GM21447 (cell line): ENCODE measurements at regions not wholly inside any gene's neighbourhood (a gene's known extent, or its start where the extent isn't known, plus 50 kb on each side); places are given as distances from the start of the nearest gene placed in this dataset.

ENCODE experiments used
- ATAC-seq: cut with Tn5 transposase; IDR thresholded peaks from one replicate; pipeline ENCODE4 v1.9.1; 2021; ENCODE audit not compliant: unreplicated experiment

DNA sequence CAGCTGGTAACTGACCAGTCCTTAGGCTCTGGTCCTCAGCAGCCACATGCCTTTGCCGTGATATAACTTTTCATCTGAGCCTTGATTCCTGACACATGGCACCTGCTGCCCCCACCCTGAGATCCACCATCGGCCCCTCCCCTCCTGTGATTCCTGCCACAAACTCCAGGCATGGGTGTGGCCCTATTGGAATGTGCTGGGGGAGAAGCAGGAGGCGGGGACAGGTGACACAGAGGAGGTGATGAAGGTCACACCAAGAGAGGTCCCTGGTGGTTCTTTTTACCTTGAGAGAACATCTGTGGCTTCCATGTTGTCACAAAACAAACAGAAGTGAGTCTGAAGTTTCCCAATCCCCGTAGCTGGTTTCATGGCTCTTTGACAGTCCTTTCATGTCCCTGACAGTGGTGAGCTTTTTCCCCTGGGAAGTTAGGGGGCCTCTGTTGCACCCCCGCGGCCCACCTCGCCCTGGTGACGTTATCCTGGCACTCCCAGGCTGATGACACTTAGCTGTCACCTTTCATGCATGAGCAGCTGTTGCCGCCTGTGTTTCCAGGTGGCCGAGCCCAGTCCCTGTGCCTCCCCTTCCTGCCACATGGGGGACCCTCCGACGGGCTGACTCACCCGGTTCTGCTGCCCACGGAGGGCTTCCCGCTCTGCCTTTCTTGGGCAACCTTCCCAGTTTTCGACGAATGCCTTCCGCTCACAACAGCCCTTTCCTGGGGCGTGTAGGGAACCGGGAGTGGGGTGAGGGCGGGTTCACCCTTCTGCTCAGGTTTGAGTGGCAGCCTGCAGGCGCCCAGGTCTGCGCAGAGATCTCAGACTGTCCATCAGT, 66.3 kb upstream of the GLI2 start:
- no peak for ATAC-seq

DNA sequence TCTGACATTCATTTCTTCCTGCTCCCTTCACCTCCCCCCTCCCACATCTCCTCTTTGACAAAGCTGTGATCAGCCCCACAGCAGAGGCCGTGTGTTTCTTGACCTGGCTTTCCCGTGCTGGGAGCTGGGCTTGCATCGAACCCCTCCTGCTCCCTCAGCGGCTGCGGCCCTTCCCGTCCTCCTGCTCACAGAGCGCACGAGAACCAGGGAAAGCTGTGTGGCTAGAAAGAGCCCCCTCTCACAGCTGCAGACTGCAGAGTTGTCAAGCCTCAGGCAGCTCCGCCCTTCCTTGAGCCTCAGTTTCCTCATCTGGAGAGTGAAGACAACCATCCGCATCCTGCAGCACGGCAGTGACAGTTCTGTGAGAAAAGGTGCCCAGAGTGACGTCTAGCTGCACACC, 65.7 kb upstream of the GLI2 start:
- ATAC-seq = no peak

DNA sequence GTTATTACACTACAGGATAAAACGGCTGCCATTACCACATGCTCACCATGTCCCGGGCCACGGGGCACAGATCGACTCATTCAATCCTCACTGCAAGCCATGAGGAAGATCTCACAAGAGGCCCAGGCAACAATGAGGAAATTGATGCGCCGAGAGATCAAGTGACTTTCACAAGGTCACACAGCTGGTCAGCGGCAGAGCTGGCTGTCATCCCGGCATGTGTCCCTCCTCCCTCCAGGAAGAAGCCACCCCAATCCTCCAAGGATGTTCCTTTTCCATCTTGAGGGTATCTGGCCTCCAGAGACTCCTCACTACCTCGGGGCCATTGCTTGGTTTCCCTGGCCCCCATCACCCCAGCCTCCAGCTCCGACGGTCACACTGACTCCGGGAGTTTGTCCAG, 65.3 kb upstream of the GLI2 start:
- no peak for ATAC-seq

DNA sequence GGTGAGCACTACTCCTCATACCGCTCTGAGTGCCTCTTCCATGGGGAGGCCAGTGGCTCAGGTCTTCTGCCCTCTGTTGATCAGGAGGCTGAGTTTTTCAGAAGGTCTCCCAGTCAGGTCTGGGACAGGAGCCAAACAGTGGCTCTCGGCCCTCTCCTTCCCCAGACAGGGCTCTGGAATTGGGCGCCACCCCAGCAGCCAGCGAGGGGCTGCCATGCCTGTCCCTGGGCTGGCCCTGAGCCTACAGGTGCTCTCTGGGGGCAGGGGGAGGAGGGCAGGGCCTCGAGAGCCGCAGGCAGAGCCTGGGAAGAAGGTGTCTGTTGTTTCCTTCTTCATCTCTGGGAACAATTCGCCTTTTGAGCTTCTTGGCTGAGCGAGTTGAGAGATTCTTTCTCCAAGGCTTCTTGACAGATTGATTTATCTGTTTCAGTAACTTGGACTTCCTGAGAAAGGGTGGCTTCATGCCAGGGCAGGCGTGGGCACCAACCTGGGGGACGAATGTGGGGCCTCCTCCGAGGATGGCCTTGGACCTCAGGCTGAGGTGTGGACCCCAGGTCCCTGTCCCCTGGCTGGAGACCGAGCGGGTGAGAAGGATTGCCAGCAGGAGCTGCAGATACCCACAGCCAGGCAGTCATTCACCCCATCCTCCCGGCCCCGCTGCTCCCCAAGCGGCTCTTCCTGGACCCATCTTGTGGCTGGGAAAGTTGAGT, 64.7 kb upstream of the GLI2 start:
- ATAC-seq = no peak

DNA sequence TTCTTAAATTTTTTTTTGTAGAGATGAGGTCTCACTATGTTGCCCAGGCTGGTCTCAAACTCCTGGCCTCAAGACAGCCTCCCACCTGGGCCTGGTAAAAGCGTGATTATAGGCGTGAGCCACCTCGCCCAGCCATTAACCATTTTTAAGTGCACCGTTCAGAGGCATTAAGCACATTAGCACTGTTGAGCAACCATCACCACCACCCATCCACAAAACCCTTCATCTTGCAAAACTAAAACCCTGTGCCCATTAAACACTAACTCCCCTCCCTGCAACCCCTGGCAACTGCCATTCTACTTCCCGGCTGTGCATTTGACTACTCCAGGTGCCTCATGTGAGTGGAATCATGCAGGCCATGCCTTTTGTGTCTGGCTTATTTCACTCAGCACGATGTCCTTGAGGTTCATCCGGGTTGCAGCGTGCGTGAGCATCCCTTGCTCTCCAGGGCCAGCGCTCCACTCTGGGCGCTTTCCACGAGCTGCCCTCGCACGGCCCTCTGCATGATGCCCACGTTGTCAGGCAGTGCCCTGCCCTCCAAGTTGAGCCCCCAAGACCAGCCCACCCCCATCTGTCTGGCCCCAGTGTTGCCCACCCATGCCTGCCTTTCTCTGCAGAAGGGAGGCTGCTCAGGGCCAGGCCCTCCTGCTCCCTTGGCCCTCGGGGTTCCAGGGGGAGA, 63.0 kb upstream of the GLI2 start:
- ATAC-seq = no peak

DNA sequence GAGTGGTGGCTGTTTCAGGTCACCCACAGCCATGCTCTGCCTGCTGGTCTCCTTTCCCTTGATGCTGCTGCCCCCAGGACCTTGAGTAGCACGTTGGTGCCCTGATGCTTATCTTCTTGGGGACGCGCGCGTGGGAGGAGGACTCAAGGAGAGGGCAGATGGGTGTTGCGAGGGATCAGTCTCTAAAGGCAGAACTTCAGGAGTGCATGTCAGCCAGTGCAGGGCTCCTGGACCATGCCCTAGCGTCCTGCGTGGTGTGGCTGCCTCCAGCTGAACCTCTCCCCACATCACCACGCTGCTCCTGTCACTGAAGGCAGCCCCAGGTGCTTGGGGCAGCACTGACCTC, 62.5 kb upstream of the GLI2 start:
- no peak for ATAC-seq

DNA sequence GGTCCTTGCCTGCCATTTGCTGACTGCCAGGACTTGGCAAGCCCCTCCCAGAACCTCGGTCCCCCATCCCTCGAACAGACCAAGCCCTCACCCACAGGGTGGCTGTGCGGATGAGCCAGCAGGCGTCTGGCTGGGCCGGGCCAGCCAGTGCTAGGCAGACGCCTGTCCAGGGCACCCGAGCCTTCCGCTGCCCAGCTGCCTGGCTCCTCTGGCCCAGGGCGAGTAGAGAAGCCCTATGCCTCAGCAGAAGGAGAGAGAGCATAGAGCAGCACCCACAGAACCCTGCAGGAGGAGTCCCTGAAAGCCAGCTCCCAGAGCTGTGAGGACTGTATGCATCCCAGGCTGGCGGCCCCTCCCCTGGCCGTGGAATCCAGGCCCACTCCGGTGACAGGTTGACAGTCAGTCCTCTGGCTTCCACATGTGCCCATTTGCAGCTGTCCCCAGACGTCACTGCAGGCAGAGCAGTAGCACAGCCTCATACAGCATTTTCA, 62.1 kb upstream of the GLI2 start:
- no peak for ATAC-seq

DNA sequence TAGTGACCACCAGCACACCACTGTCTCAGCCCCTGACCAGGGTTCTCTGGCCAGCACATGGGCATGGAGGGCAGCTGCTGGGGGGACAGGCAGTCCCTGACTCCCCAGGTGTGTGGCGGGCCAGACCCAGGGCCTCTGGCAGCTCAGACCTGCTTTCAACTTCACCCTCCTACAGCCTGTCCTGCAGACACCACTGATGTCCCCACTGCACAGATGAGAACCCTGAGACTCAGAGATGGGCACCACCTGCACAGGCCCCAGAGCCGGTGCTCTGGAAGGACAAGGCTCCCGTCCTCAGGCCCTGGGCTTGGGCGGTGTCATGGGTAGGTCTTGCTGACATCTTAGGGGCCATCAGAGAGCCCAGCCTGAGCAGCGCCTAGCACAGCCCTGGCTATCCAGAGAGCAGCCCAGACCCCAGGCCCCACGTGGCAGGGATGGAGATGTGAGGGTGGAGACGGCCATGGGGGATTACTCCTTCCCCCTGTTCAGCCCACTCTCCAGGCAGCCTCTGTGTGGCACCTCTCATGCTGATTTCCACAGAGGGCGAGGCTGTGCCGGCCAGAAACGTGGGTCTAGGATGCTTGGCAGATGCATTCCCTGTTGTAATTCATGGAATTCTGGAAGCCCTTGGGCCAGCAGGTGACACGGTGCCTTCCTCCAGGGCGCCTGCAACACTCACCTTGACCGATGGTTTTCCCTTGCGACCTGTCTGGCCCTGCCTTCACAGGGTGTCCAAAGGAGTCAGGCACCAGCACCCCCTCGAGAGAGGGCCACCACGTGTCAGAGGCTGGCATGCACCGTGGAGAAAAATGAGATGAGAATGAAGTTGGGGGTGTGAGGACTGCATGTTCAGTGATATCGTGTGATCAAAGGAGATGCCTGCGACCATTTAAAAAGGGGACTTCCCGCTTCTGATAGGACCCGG, 61.2 kb upstream of the GLI2 start:
- ATAC-seq = no peak

DNA sequence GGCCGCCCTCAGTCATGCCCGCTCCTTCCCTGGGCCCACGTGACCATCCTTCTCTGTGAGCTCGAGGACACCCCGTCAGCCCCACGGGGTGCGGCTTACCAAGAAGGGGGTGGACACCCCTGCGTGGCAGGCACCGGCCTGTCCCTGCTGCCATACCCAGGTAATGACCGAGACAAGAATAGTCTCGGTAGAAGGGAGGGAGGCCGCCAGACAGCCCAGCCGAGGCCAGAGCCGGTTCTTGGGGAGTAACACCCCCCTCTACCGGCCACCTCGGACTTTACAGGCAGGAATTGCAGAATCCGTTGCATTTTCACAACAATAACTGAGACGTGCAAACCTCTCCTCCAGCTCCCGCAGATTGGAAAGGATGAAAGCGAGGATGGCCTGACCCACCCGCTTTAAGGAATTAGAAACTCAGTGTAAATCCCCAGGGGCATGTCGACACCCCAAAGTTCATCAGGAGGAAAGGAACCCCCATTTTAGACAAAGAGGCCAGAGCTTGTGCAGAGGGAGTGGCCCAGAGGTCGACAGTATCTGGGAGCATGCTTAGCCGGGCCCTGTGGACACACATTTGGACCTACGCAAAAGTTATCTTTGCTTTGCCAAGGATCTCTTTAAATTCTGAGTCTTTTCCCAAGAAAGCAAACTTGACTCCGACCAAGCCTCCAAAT, 60.1 kb upstream of the GLI2 start:
- ATAC-seq = no peak

DNA sequence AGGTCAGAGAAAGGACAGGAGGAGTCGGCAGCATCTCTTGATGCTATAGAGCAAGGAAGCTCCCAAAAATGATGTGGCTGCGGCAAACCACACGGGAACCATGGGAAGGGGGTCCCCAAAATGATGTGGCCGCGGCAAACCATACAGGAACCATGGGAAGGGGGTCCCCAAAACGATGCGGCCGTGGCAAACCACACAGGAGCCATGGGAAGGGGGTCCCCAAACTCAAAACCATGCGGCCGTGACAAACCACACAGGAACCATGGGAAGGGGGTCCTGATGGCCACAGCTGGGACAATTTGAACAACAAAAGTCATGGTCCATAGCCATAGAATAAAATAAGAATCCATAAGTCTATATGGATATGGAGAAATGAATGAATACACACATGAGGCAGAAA, 58.4 kb upstream of the GLI2 start:
- ATAC-seq = no peak

DNA sequence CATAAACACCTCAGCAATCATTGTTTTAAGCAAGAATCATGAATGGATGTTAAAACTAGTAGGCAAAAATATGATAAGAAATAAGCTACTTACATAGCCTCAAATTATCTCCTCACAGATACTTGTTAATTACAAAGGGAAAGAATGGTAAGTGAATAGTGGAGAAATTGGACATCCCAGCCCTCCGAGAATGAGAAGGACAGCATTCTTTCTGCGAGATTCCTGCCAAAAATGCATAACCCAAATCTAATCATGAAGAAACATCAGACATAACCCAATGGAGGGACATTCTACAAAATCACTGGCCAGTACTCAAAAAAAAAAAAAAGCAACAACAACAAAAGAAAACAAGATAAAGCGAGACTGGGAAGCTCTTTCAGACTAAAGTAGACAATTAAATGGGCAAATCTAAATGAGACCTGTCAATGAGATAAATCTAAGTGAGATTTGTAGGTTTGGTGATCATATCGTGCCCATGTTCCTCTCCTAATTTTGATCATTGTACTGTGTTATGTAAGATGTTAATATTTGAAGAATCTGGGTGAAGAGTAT, 57.9 kb upstream of the GLI2 start:
- no peak for ATAC-seq

DNA sequence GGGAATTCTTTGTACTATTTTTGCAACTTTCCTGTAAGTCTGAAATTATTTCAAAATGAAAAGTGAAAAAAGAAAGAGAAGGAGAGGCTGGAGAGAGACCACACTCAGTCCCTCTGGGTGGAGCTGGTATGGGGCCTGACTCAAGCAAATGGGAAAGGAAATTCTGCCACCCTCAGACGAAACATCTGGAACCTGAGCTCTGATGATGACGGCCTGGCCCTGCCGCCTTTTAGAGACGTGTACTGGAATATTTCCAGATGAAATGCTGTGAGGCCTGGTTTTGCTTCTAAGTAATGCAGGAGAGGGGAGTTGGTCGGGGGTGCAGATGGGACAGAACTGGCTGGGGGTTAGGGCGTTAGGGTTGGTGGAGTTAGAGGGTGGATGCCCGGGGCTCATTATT, 57.4 kb upstream of the GLI2 start:
- ATAC-seq = no peak

DNA sequence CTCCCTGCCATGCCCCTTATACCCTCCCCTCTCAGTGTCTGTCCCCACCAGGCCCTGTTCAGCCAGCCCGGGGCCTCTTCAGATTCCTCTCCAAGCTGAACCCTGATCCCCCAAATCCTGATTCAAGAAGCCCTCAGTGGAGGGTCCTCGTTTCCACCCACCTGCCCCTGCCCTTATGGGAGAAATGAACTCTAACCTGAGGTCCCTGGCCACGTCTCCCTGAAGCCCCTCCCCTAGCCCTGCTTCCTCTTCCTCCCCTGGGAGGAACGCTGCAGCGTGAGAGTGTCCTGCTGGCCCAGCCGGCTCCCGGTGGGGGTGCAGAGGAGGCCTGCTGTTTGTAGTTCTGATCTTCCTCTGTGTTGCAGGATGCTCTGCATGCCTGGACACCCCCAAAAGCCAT, 56.7 kb upstream of the GLI2 start:
- no peak for ATAC-seq

DNA sequence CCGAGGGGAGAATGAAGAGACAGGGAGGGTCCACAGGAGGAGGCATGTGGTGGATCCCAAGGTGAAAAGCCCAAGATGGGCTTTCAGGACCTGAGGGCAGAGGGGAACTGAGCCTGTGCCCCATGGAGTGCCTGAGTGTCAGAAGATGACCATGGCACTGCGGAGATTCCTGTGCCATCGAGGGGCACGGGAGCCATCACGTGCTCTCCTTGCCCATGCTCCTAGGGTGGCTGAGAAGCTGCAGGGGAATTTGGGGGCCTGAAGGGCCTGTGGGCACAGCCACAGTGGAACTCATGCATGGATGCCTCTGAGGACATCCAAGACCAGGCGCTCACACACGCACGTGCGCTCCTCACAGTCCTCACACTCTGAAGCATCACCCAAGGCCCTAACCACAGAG, 56.1 kb upstream of the GLI2 start:
- ATAC-seq = no peak

DNA sequence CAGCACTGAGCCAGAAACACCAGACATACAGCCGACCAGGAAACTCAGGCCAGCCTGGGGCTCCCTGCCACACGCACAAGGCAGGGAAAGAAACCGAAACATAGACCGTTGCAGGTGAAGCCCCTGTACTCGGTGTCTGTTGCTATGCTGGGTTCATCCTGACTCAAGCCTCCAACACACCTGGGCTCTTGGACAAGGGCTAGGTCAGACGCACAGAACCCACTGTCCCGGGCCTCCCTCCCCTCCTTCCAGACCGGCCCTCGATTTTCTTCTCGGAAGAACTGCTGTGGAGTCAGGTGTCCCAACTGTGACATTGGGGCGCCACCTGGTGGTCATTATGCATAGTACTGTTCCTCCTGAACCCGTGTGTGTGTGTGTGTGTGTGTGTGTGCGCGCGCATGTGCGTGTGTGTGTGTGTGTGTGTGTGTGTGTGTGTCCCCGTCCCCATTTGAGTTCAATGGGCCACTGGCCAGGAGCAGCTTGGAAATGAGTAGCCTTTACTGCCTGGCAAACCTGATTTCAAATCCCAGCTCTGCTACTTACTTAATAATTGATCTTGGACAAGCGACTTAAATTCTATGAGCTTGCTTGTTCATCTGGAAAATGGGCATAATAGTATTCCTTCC, 55.4 kb upstream of the GLI2 start:
- ATAC-seq = peak; percentile 77

DNA sequence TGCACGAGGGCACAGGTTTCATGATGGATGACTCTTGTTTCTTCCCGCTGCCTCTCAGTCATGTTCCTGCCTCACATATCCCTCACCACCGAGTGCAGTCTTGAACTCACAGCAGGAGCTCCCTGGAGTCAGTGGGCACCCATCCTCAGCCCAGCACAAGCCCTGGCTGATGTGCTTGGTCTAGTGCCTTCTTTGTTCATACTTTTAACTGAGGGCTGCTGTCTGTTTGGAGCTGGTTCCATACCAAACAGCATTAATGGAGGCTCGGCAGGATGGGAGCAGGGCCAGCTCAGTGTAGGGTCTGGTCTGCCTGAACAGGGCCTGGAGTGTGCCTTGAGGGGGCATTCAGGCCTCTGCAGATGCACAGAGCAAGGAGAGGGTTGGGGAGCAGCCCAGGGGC, 54.5 kb upstream of the GLI2 start:
- ATAC-seq = no peak

DNA sequence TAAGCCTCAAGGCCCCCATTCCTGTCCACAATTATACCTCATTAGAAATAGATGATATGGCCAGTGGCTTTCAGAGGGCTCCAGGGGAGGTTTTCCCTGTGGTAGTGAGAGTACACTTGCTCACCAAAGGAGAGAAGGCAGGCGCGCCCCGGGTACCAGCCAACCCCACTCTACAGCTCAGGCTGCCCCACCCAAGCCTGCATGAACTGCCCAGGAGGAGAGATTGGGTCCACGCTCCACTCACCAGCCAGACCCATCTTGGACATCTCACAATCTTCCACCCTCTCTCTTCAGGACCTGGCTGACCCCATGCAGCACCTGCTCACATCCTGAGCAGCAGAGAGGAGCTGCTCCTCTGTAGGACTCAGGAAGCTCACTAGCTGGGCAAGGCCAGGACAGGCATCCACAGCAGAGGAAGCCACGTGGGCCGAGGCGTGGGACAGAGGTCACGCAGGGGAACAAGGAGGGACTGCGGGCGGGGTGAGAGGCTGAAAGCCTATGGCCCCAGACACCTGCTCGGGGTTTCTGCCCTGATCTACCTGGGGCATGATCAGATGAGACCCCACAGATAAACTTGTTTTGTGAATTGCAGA, 53.9 kb upstream of the GLI2 start:
- ATAC-seq = no peak

DNA sequence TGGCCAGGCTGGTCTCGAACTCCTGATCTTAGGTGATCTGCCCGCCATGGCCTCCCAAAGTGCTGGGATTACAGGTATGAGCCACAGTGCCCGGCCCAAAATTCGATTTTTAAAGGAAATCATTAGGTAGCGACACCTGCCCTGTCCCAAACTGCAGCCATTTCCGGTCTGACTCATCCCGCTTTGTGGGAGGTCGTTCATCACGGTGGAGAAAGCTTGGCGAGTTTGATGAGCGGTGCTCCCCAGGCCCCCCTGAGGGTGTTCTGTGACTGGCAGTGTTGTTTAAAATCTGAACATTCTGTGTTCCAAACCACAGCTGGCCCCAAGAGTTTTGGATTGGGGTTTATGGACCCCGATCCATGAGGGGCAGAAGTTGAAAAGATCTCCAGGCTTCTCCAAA, 53.0 kb upstream of the GLI2 start:
- no peak for ATAC-seq

DNA sequence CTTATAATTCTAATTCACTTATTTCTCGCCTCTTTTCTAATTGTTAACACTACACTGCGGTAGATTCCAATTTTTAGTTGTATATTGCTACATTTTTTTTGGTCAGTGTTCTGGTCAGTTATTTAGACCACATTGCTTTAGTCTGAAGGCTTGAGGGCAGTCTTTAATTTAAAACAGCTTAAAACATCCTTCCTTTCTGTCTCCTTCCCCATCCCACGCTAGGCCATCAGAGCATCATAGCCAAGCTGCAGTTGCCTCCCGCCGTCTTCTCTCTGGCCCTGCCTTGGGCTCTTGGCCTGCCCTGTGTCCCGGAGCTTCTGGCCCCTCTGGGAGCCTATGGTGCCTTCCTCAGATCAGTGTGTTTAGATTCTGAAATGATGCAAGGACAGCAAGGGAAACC, 52.6 kb upstream of the GLI2 start:
- no peak for ATAC-seq
